GM19324 (cell line): ENCODE measurements at regions not wholly inside any gene's neighbourhood (a gene's known extent, or its start where the extent isn't known, plus 50 kb on each side); places are given as distances from the start of the nearest gene placed in this dataset.
"Not testable (repeated sequence)": the region's sequence is repeated elsewhere in the genome, so short reads cannot be mapped to it uniquely, and the experiment has no call there.

ENCODE experiments used
- ATAC-seq: cut with Tn5 transposase; IDR thresholded peaks from one replicate; pipeline ENCODE4 v1.9.1; 2021; ENCODE audit warnings: mild to moderate bottlenecking, moderate library complexity; ENCODE audit not compliant: unreplicated experiment, low FRiP score

DNA sequence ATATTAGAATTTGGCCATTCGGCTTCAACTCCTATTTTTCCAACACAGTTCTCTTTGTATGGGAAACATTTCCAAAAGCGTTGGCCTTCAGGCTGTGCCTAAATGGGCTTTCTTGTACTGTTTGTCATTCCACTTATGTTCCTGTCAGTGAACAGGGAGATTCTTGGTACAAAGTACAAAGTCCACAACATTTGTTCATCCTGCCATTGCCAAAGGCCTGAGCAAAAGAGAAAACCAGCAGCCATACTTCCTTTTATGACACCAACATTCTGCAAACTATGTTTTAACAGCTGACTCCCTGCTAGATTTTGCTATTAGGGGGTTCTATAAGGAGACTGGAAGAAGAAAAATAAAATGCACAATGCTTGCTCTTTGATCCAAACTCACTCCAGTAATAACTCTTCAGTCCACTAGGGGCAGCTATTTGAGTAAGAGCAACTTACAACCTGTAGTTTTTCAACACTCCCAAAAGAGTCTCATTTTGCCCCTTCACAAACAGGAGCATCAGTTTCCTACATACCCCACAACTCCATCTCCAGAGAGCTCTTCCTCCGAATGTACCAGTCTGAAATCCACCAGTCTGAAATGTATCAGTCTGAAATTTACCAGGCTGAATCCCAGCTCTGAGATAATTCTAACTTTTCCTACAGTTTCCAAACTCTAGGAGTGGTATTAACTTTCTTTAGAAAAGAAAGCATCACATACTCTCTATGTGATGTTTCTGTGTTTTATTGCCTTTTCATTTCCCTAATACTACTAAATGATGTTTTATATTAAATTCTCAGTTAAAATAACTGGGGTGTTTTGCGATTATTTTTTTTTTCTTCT lies 693.8 kb downstream of the DNAH5 start:
- no peak for ATAC-seq

DNA sequence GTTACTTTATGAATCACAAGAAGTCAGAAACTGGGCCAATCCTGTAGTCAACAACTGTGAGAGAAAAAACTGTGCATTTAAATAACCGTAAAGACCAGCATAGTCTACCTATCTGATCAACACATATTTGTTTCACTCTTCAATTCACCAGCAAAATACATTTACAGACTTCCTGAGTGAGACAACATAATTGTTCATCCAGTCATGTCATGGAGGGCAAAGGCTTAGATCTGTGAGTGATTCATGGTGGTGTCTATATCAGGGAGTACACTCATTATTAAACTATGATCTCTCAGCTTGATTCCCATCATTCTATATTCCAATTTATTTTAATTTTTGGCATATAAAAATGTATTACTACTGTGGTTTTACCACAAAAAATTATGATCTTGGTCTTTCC lies 694.6 kb downstream of the DNAH5 start:
- ATAC-seq = no peak

DNA sequence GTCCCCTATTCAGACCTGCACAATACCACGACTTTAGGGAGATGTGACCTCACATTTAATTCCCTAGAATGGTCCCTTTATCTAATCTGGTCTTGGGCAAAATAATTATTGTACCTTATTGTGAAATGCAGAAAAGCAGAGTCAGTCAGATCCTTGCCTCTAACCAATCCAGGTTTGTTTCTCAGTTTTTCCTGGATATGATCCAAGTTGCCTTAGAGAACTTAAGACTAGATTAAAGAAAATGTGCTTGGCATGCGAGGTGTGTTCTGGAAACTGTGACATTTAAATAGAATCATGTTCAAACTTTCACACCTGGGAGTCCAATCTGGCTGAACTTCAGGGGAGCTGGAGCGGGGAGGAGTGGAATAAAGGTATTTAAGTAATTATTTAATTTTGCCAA lies 696.2 kb downstream of the DNAH5 start:
- ATAC-seq = no peak

DNA sequence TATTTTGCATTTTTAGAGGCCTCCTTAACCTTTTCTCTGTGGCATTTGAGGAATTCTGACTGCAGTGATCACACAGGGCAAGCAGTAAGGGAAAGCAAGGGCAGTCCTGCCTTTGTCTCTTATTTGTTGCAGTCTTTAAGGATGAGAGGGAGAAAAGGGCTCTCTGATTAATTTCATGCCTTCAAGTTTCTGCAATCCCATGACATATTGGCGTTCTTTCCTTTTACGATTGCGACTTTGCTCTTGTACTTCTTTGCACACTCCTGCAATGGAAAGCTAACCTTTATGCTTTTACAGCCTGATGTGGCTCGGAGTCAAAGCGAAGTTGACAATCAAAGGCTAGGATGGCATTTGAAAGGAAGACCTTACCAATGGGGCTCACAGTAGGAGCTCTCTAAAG lies 698.4 kb downstream of the DNAH5 start:
- ATAC-seq = no peak

DNA sequence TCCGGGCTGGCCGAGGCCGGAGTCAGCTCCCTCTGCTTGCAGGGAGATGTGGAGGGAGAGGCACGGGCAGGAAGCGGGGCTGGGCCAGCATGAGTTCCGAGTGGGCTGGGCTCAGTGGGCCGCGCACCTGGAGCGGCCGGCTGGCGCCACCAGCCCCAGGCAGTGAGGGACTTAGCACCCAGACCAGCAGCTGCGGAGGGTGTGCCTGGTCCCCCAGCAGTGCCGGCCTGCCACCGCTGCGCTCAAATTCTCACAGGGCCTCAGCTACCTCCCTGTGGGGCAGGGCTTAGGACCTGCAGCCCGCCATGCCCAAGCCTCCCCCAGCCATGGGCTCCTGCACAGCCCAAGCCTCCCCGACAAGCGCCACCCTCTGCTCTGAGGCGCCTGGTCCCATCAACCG lies 700.3 kb downstream of the DNAH5 start:
- ATAC-seq = no peak

DNA sequence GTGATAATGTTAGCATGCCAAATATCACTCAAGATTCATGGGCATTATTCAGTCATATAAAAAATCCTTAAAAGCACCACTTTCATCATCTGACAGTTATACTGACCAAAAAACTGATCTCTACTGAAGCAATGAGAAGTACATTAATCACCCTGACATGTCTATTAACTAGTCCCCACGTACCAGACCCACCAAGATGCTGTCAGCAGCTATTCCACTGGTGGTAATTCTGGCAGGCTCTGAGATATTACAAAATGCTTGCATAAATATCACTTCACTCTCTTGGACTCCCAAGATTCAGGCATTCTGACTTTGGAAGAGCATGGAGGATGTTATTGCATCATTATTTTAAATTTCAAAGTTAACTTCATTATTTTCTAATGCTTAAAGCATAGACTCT lies 717.0 kb downstream of the DNAH5 start:
- ATAC-seq = no peak

DNA sequence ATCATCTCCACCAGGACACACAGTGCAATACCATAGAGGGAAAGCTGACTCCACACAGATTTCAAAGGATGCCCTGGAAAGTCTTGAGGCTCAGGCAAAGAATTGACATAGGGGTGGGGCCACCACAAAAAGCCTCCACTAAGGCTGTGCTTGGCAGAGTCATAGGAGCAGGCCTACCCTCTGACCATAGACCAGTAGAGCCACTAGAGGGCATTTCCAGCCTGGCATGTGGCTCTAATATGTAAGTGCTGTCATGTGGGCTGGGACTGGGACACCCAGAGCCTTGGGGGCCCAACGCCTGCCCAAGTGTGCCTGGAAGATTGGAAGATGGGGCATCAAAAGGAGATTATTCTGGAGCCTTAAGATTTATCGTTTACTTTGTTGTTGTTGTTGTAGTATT lies 726.0 kb downstream of the DNAH5 start:
- ATAC-seq = no peak

DNA sequence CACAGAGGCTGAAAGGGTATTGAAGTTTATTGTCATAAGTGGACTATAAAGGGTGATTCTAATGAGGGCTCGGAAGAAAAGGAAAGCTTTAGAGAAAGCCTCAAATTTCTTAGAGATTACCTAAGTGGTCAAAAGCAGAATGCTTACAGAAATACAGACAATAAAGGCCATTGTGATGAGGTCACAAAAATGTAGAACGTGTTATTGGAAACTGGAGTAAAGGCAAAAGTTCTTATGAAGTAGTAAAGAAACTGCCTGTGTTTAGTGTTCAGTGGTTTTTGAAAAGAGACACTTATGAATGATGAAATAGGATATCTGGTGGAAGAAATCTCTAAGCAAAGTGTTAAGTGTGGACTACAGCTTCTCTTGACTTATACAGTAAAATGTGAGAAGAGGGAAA lies 726.9 kb downstream of the DNAH5 start:
- ATAC-seq = no peak

DNA sequence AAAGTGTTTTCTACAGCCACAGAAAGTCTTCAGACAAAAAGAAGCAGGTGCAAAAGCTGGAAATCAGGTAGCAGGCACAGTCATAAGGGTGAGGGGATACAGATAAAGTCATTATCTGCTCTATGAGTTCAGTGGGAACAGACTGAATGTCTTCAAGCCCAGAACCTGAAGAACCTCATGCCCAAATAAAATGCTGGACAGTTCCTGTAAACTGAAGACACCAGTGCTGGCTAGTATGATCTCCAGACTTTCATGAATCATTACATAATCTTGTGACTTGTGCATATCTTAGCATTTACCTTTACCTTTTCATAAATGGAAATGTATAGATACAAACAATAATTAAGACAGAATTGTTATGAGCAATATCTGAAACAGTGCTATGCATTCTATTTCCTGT lies 728.7 kb downstream of the DNAH5 start:
- ATAC-seq = no peak

DNA sequence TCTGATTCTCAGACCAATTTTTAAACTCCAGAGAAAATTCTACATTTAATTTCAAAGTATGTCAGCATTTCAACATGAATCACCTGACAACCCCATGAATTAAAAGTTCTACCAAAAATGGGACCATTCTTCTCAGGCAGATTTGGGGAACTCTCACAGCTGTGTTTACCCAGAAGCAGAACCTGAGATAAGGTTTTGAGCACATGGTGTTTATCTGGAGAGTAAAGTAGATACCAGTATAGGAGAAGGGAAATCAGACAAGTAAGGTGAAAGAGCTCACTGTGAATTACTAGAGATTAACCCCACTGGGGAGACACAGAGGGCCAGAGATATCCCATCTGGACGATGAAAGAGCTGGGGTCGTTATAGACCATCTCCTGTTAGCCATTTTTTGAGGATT lies 729.1 kb downstream of the DNAH5 start:
- no peak for ATAC-seq

DNA sequence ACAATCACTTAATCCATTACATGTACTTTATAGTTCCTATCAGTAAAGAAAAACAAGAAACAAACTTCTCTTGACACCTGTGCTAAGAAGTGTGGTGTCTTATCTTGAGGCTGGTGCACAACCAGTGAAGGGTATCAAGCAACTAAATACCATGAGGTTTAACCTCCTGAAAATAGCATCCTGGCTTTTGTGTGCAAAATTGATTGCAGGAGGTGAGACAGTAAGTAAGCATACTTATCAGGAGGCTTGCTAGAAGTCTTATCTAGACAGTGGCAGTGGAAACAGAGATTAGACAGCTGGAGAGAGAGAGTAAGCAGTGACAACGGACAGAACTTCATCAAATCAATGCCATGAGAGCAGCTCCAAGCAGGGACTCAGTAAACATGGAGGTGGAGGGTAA lies 730.3 kb downstream of the DNAH5 start:
- ATAC-seq = no peak

DNA sequence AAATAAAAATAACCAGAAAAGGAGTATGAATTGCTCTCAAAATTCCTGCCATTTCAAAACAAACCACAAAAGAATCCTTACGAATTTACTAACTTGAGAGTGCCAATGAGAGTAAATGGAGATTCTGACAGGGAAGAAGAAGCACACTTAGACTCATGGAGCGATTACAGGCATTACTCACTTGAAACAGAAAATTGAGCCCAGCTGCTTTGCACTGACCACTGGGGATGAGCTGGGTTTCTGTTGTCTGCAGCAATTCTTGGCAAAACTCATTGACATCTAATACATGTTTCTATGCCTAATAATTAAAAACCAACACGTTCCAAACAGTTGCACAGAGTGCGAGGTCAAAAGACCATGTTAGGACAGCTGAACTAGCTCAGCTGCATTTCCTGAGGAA lies 731.6 kb downstream of the DNAH5 start:
- ATAC-seq = no peak

DNA sequence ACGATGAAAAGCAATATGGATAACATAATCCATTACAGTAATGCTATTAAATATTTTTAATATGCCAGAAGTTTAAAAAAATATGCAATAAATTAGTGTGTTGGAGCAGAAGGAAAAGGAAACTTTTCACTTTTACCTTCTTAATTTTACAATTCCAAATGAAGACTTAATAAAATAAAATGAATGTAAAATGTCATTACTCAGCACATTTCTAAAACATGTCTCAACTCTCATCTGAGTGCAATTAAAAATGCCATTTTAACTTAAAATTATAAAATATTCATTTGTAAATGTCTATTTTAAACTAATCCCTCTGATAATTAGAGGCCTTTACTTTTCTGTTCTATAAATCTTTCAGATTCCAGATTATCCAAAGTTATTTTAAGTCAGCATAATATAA lies 733.4 kb downstream of the DNAH5 start:
- no peak for ATAC-seq

DNA sequence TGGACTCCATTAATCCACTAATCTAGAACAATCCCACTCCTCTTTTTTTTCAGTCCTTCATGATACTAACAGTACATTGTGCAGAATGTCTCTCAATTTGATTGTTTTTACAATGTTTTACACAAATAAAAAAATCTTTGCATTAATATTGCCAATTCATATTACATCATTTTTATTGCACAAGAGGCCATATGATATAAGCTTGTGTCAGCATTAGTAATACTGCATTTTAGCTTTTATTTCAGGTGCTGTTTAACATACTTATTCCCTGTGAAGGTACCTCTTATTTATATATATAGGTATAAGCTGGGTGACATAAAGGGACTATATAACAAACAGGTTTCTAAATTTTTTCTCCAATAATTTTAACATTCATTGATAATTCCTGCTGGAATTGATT lies 737.4 kb downstream of the DNAH5 start:
- ATAC-seq = no peak

DNA sequence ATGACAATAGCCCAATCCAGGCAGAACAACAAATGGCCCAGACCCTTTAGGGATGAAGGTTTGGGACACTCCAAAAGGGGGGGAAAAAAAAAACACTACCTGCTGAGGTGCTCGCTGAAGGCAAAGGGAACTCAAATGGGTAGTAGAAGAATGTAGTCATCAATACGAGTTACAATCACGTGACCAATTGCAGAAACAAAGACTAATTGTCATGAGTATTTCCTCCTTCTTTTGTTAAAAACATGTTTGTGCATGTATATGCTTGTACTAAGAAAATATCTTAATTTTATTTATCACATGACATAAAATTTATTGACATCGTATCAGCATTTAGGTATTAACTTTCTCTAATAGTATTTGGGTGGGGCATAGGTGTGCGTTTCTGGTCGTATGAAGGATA lies 743.5 kb downstream of the DNAH5 start:
- no peak for ATAC-seq

DNA sequence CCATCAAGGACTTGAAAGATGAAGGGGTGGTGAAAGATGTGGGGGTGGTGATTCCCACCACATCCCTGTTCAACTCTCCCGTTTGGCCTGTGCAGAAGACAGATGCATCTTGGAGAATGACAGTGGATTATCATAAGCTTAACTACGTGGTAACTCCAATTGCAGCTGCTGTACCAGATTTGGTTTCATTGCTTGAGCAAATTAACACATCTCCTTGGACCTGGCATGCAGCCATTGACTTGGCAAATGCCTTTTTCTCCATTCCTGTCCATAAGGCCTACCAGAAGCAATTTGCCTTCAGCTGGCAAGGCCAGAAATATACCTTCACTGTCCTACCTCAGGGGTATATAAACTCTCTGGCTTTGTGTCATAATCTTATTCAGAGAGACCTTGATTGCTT lies 746.3 kb downstream of the DNAH5 start:
- ATAC-seq = not testable (repeated sequence)

DNA sequence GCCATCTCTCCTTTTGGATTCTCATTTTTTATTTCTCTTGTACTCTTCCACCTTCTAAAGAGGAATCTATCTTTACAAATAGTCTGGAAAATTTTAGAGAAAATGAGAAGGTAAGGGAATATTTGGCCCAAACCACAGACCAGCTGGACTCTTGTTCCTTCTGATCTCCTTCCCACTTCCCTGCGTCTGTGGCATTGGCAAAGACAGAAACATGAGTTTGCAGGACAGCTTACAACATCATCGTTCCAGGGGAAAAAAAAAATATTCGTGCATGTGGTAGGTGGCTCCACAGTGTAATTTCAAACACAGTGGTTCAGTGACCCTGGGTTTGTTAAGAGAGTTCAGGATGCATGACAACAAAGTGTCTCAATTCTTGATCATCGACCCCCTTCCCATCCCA lies 755.0 kb downstream of the DNAH5 start:
- ATAC-seq = no peak

DNA sequence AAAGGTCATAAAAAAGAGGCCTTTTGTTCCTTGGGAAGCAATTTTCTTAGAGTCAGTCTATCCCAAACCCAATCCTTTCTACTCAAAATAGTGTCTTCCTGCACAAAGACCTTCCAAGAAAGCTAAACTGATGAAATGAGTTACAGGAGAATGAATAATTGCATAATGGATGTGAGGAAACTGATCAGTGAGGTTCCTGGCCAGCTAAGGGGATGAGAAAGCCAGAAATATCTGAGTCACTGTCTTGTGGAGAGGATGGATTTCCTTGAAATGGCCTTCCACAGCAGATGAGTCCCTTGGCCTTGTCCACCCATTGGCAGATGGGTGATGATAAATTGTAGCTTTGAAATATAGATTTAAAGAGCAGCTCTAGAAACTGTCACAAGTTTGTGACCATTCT lies 756.1 kb downstream of the DNAH5 start:
- ATAC-seq = no peak

DNA sequence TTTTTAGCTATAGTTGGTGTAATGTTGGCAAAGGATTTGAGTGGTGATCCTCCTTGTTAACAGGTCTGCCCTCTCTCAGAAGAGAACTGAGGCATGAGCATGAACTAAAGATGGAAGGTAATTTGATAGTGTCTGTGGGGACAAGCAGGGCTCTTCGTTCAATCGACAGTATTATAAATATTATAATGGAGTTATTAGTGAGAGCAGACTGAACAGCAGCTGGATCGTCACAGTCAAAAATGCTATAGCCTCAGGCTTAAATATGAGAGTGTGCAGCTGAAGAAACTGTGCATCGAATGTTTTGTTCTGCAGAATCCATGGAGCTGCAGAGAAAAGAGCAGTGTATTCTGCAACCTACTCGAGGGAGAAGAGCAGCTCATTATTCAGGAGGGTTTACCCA lies 757.3 kb downstream of the DNAH5 start:
- no peak for ATAC-seq

DNA sequence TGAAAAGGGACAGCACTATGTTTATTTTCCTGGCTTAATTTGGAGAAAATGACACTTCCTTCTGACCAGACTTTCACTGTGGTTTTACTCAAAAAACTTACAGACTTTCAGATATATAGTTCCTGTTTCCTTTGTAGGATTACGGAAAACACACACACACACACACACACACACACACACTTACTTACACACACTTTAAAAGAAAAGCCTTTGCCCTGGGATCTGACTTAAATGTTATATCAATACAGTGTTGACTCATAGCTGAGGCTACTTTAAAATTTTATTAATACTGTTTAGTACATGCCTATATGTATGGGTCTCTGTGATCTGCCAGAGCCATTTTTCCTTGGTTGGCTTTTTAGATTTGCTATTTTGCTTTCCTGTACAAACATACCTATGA lies 758.3 kb downstream of the DNAH5 start:
- ATAC-seq = no peak

DNA sequence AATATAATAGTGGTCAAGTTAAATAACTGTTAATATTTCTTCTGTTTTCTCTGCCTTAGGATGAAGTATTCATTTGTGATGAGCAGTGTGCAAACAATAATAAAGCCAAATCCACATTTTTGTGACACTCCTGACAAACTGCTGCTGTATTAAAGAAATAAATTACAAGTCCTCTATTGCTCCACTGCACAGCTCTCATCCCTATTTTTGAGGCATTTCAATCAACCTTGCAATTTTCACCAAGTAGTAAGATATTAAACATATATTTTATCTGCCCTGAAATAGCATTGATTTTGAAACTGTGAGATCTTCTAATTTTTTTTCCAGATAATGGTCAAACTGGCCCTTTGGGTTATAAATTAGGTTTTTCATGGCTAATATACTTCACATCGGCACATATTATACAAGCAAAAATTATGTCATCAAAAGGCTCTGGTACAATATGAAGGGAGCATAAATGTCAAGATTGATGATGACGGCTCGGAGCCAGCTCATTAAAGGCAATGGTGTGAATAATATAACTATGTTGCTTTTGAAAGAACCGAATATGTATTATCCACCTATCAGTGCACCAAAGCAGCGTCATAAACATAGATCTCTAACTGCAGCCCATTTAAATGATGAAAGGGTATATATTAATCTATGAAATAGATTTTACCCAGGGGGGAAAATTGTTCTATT lies 764.9 kb downstream of the DNAH5 start:
- ATAC-seq = no peak

DNA sequence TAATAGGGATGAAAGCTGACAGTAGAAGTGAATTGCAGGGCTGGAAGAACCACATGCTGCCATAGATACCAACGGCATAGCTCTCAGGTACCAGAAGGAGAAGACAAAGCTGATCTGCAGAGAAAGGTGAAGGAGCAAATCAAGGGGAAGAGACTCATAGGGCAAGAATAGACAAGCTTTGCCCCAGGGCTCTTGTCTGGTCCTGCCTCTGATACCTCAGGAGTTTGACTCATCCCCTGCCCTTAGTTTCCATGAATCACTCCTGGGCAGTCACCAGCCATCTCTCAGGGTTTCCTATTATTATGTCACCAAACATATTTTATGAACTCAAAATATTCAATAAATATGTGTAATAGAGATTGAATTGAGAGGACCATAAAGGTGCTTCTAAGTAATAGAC lies 800.9 kb downstream of the DNAH5 start:
- ATAC-seq = no peak
